ENCODE measurements at regions not wholly inside any gene's neighbourhood (a gene's known extent, or its start where the extent isn't known, plus 50 kb on each side); places are given as distances from the start of the nearest gene placed in this dataset.

DNA sequence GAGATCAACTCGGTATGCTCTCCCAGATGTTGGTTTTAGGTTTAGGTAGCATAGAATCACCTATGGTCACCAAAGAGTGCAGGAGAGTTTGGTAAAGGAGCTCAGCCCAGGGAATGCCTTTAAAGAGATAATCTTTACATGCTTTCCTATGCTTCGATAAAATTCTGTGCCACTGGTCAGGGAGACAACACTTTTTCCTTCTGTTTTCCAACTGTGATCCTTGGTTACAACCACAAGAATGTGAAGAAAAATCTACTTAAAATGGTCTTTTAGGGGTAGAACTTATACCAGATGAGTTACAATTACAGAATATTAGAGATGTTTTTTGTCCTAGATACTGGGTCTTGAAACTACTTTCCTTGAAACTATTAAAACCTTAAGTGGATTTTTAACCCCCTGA is 895.6 kb downstream of the TTLL7 start:
- H3K27me3 ChIP-seq = no peaks in the 10 kb centered on the region
- no peak overlapping the region for H3K4me2 ChIP-seq
- H3F3A ChIP-seq (ENCODE audit: low read depth) = no peaks in the 10 kb centered on the region
- no peaks in the 10 kb centered on the region for H3K36me3 Mint-ChIP-seq
- no peak overlapping the region for H3K4me3 ChIP-seq
- no peaks in the 10 kb centered on the region for H3K36me3 ChIP-seq
- no peaks in the 10 kb centered on the region for H3K27me3 Mint-ChIP-seq (ENCODE audit: insufficient read depth, low read depth)
- H3K4me3 Mint-ChIP-seq = no peak overlapping the region
- no peaks in the 10 kb centered on the region for H4K20me1 ChIP-seq (ENCODE audit: low read depth)
- no peak overlapping the region for H3K27ac ChIP-seq
- no peaks in the 10 kb centered on the region for H3K9me3 ChIP-seq (ENCODE audit: low read depth)
- peak overlapping the region; percentile 54 for H3K27ac Mint-ChIP-seq
- no peaks in the 10 kb centered on the region for H3K79me2 ChIP-seq (ENCODE audit: low read depth)
- TF ChIP-seq EZH2phosphoT487 (IDR thresholded peaks at IDR 0.05) = no peak
- no peak for TF ChIP-seq EZH2 (IDR thresholded peaks at IDR 0.05)
- TF ChIP-seq, protein P1, sequence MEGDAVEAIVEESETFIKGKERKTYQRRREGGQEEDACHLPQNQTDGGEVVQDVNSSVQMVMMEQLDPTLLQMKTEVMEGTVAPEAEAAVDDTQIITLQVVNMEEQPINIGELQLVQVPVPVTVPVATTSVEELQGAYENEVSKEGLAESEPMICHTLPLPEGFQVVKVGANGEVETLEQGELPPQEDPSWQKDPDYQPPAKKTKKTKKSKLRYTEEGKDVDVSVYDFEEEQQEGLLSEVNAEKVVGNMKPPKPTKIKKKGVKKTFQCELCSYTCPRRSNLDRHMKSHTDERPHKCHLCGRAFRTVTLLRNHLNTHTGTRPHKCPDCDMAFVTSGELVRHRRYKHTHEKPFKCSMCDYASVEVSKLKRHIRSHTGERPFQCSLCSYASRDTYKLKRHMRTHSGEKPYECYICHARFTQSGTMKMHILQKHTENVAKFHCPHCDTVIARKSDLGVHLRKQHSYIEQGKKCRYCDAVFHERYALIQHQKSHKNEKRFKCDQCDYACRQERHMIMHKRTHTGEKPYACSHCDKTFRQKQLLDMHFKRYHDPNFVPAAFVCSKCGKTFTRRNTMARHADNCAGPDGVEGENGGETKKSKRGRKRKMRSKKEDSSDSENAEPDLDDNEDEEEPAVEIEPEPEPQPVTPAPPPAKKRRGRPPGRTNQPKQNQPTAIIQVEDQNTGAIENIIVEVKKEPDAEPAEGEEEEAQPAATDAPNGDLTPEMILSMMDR (IDR thresholded peaks at IDR 0.05) = no peak
- H3K4me1 Mint-ChIP-seq = peaks cover 14% of the 10 kb centered on the region
- H3K9ac ChIP-seq = no peak overlapping the region
- DNase-seq (ENCODE audit: low spot score) = no peak
- H3K4me1 ChIP-seq = peaks cover 8% of the 10 kb centered on the region
- H2AFZ ChIP-seq (replicated peaks) = no peak overlapping the region
- no peaks in the 10 kb centered on the region for H3K9me3 Mint-ChIP-seq

DNA sequence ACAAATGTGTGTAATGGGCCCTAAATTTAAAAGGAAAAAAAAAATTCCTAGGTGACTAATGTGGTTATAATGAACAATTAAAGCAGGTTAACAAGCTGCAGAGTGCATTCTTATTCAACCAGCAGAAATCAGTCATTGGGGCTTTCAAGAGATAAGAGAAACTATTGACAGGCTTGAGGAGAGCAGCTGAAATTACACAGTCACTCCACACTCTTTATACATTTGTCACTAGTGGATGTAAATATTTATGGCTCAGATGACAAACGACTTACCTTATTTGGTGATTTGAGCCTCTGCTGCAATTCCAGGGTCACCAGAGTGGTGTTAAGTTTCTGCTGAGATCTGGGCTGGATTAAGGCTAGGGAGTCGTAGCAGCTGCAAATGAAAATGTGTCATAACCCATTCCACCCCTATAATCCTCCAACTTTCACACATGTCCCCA is 896.3 kb downstream of the TTLL7 start:
- H3K27me3 Mint-ChIP-seq (ENCODE audit: insufficient read depth, low read depth) = no peaks in the 10 kb centered on the region

DNA sequence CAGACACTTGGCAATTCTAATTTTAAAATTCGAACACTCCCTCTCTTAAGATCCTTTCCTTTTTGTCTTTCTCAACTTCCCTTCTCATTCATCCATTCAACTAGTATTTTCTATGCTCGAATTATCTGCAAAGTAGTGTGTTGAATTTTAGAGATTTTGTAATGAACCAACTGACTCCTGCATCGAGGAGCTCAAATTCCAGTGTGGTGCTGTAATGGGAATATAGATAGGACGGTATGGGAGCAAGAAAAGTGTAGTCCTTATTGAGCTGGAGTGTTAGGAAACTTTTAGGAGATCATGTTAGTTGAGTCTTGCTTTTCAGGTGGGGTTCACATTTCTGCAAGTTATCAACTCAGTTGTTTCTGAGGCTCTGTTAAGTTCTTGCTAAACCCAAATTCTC is 897.5 kb downstream of the TTLL7 start:
- TF ChIP-seq EZH2 (IDR thresholded peaks at IDR 0.05) (no peak), EZH2phosphoT487 (IDR thresholded peaks at IDR 0.05) (no peak)
- TF ChIP-seq, protein P1 (IDR thresholded peaks at IDR 0.05) = no peak
- no peaks in the 10 kb centered on the region for H3K9me3 Mint-ChIP-seq
- peaks cover 14% of the 10 kb centered on the region for H3K4me1 Mint-ChIP-seq
- H3K4me3 Mint-ChIP-seq = no peak overlapping the region
- Histone ChIP-seq H3K4me1 (peaks cover 8% of the 10 kb centered on the region), H4K20me1 (ENCODE audit: low read depth) (no peaks in the 10 kb centered on the region), H3K4me3 (no peak overlapping the region), H3K9me3 (ENCODE audit: low read depth) (no peaks in the 10 kb centered on the region), H3K27ac (no peak overlapping the region), H3K36me3 (no peaks in the 10 kb centered on the region), H3K27me3 (no peaks in the 10 kb centered on the region), H2AFZ (replicated peaks) (no peak overlapping the region), H3K9ac (no peak overlapping the region), H3K79me2 (ENCODE audit: low read depth) (no peaks in the 10 kb centered on the region), H3K4me2 (no peak overlapping the region), H3F3A (ENCODE audit: low read depth) (no peaks in the 10 kb centered on the region)
- no peaks in the 10 kb centered on the region for H3K36me3 Mint-ChIP-seq
- DNase-seq (ENCODE audit: low spot score) = no peak
- H3K27me3 Mint-ChIP-seq (ENCODE audit: insufficient read depth, low read depth) = no peaks in the 10 kb centered on the region
- no peak overlapping the region for H3K27ac Mint-ChIP-seq

More for the DNA sequence above, 896.3 kb downstream of the TTLL7 start:
- H3K4me2 ChIP-seq = no peak overlapping the region
- H3K79me2 ChIP-seq (ENCODE audit: low read depth) = no peaks in the 10 kb centered on the region
- Mint-ChIP-seq H3K36me3 (no peaks in the 10 kb centered on the region), H3K4me3 (no peak overlapping the region), H3K4me1 (peaks cover 14% of the 10 kb centered on the region), H3K9me3 (no peaks in the 10 kb centered on the region), H3K27ac (no peak overlapping the region)
- peaks cover 8% of the 10 kb centered on the region for H3K4me1 ChIP-seq
- TF ChIP-seq, protein P1 (IDR thresholded peaks at IDR 0.05) = no peak
- TF ChIP-seq EZH2phosphoT487 (IDR thresholded peaks at IDR 0.05) (no peak), EZH2 (IDR thresholded peaks at IDR 0.05) (no peak)
- DNase-seq (ENCODE audit: low spot score) = no peak
- no peaks in the 10 kb centered on the region for H3K9me3 ChIP-seq (ENCODE audit: low read depth)
- H3K4me3 ChIP-seq = no peak overlapping the region
- H4K20me1 ChIP-seq (ENCODE audit: low read depth) = no peaks in the 10 kb centered on the region
- no peaks in the 10 kb centered on the region for H3K36me3 ChIP-seq
- no peak overlapping the region for H3K9ac ChIP-seq
- no peaks in the 10 kb centered on the region for H3K27me3 ChIP-seq
- H3K27ac ChIP-seq = no peak overlapping the region
- no peaks in the 10 kb centered on the region for H3F3A ChIP-seq (ENCODE audit: low read depth)
- H2AFZ ChIP-seq (replicated peaks) = no peak overlapping the region
